WTC11 (cell line): ENCODE measurements at regions not wholly inside any gene's neighbourhood (a gene's known extent, or its start where the extent isn't known, plus 50 kb on each side); places are given as distances from the start of the nearest gene placed in this dataset.

ENCODE experiments used
- ATAC-seq: fragments of 200-7000 bp; cut with Tn5 transposase; 2 replicates; pipeline ENCODE4 v1.10.0; 2021; ENCODE audit warnings: mild to moderate bottlenecking, moderate library complexity
- CTCF ChIA-PET: fragments of 300-600 bp; sonication (Branson Sonifier 250); formaldehyde crosslinking; loops from one replicate; lab custom pipeline; 2021; ENCODE audit warnings: antibody characterized with exemption; lab: Charles Lee
- POLR2A ChIA-PET: fragments of 350-600 bp; sonication (Branson Sonifier 250); formaldehyde crosslinking; loops from one replicate; lab custom pipeline; 2021; ENCODE audit warnings: antibody characterized with exemption; lab: Charles Lee
- DNase-seq: peaks from one replicate; pipeline ENCODE4 v3.0.0; 2021; ENCODE audit warnings: low spot score
- H3K27ac Mint-ChIP-seq: 2 replicates; pipeline ENCODE4 v1.8.0; 2021; ENCODE audit warnings: mixed read lengths
- H3K27me3 Mint-ChIP-seq: 2 replicates; pipeline ENCODE4 v1.8.0; 2021; ENCODE audit warnings: low read depth, mild to moderate bottlenecking, moderate library complexity, mixed read lengths
- H3K36me3 Mint-ChIP-seq: 2 replicates; pipeline ENCODE4 v1.8.0; 2021; ENCODE audit warnings: mixed read lengths
- H3K4me1 Mint-ChIP-seq: 2 replicates; pipeline ENCODE4 v1.8.0; 2022; ENCODE audit warnings: mixed read lengths
- H3K4me3 Mint-ChIP-seq: 2 replicates; pipeline ENCODE4 v1.8.0; 2021; ENCODE audit warnings: mild to moderate bottlenecking, moderate library complexity, mixed read lengths
- H3K9me3 Mint-ChIP-seq: 2 replicates; pipeline ENCODE4 v1.8.0; 2021; ENCODE audit warnings: mixed read lengths
- ELF4 ChIP-seq: sonication (generic); formaldehyde crosslinking; IDR thresholded peaks from 2 replicates; pipeline ENCODE4 v1.8.1; 2022; ENCODE audit warnings: low read depth, mild to moderate bottlenecking, moderate library complexity, missing genetic modification reagents
- GRHL2 ChIP-seq: fragments of 250-450 bp; sonication (Bioruptor Pico); IDR thresholded peaks from 2 replicates; pipeline ENCODE4 v1.8.0; 2022; ENCODE audit warnings: mild to moderate bottlenecking, moderate library complexity; ENCODE audit not compliant: insufficient replicate concordance, severe bottlenecking
- JUN ChIP-seq: sonication (generic); formaldehyde crosslinking; IDR thresholded peaks from 2 replicates; pipeline ENCODE4 v1.8.0; 2023; ENCODE audit warnings: mild to moderate bottlenecking, missing genetic modification reagents
- MAX ChIP-seq: sonication (generic); formaldehyde crosslinking; IDR thresholded peaks from 2 replicates; pipeline ENCODE4 v1.8.0; 2022; ENCODE audit warnings: mild to moderate bottlenecking, missing genetic modification reagents
- ZNF281 ChIP-seq: sonication (generic); formaldehyde crosslinking; IDR thresholded peaks from 2 replicates; pipeline ENCODE4 v1.8.0; 2023; ENCODE audit warnings: mild to moderate bottlenecking, missing genetic modification reagents
- ZNF416 ChIP-seq: fragments of 250-450 bp; sonication (Bioruptor Pico); IDR thresholded peaks from 2 replicates; pipeline ENCODE4 v1.9.0; 2021; ENCODE audit warnings: mild to moderate bottlenecking, inconsistent platforms
- ZNF423 ChIP-seq: fragments of 250-450 bp; sonication (Bioruptor Pico); IDR thresholded peaks from 2 replicates; pipeline ENCODE4 v2.1.2; 2022; ENCODE audit warnings: mild to moderate bottlenecking, moderate library complexity
- ZNF671 ChIP-seq: fragments of 250-450 bp; sonication (Bioruptor Pico); IDR thresholded peaks from 2 replicates; pipeline ENCODE4 v1.8.0; 2021; ENCODE audit warnings: mild to moderate bottlenecking
- TF ChIP-seq, protein P1 (sequence below): fragments of 200-600 bp; IDR thresholded peaks from 2 replicates; pipeline ENCODE4 v1.8.0; 2022; ENCODE audit warnings: antibody characterized with exemption
- TF ChIP-seq, protein P2 (sequence below): sonication (generic); formaldehyde crosslinking; conservative IDR thresholded peaks from 2 replicates; pipeline ENCODE4 v1.8.1; 2023; ENCODE audit warnings: mild to moderate bottlenecking, low read depth, missing genetic modification reagents, moderate library complexity
- TF ChIP-seq, protein P3 (sequence below): sonication (generic); formaldehyde crosslinking; IDR thresholded peaks from 2 replicates; pipeline ENCODE4 v1.8.0; 2022; ENCODE audit warnings: missing genetic modification reagents

DNA sequence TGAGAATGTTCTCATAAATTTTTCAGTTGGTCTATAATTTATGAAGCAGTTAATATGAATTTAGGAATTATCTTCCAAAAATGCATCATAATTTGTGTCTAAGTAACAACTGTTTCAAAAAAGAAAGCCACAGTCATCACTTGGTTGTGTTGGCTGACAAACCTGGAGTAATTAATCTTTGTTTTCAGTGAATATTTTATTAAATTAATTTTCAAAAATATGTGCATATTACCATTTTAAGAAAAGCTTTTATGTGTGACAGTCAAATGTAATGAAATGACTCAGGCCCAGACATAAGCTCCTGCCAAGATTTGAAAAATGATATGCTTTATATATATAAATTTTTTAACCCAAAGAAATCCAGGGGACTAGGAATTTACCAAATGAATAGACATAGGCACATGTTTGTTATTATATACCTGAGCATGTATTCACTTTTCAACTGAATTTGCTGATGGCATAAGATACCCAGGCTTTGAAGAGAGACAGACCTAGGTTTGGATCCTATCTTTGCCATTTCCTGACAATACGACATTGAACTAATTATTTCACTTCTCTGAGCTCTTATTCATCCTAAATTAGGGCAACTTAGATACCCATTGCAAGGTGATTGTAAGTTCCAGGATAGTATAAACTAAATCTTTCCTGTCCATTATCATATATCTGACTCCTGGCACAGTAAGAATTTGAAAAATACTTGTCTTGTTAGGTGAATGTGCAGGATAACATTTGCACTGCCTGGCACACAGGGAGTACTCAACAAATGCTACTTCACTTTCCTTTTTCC, 729.5 kb upstream of the ADGRL2 start (continued):
- TF ChIP-seq, protein P1, sequence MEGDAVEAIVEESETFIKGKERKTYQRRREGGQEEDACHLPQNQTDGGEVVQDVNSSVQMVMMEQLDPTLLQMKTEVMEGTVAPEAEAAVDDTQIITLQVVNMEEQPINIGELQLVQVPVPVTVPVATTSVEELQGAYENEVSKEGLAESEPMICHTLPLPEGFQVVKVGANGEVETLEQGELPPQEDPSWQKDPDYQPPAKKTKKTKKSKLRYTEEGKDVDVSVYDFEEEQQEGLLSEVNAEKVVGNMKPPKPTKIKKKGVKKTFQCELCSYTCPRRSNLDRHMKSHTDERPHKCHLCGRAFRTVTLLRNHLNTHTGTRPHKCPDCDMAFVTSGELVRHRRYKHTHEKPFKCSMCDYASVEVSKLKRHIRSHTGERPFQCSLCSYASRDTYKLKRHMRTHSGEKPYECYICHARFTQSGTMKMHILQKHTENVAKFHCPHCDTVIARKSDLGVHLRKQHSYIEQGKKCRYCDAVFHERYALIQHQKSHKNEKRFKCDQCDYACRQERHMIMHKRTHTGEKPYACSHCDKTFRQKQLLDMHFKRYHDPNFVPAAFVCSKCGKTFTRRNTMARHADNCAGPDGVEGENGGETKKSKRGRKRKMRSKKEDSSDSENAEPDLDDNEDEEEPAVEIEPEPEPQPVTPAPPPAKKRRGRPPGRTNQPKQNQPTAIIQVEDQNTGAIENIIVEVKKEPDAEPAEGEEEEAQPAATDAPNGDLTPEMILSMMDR, result no peak
- TF ChIP-seq JUN (CRISPR knock-in tag), result no peak
- TF ChIP-seq ZNF281 (CRISPR knock-in tag), result no peak
- TF ChIP-seq MAX, result no peak

DNA sequence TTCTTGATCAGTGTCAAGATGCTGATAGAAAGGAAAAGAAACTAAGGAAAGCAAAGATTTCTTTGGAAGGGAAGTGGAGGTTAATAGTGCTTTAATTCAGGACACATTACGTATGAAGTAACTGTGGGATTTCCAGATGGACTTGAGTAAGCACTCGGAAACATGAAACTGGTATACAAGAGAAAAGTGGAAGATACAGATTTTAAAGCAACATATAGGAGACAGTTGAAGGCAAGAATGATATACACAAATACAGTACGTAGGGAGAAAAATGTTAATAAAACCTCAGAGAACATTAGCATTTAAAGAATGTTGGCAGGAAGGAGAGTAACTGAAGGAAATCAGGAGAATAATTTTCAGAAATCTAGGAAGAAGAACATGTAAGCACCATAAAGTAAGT, 730.9 kb upstream of the ADGRL2 start:
- no peak overlapping the region for H3K4me3 Mint-ChIP-seq

DNA sequence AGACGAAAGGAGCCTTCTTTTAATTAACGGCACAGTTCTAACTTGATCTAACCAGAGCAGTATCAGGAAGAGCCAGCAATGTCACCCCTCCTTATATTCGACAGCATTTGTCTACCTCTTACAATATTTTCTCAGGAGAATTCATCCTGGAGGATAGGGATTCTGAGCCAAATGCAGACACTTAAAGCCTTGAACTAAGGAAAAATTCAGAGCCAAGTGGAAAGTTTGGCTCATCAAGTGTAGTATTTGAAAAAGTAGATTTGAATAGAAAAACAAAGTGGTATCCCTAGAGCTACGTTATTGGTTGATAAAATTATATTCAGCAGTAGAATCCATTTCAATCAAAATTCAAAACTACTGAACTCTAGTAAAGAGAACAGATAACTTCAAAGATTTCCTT, 732.0 kb upstream of the ADGRL2 start:
- Mint-ChIP-seq H3K4me3 (no peak overlapping the region), H3K9me3 (no peaks in the 10 kb centered on the region), H3K36me3 (no peaks in the 10 kb centered on the region), H3K27me3 (no peaks in the 10 kb centered on the region), H3K27ac (no peak overlapping the region), H3K4me1 (peaks cover 29% of the 10 kb centered on the region)
- TF ChIP-seq, protein P1, result no peak
- TF ChIP-seq, protein P2, sequence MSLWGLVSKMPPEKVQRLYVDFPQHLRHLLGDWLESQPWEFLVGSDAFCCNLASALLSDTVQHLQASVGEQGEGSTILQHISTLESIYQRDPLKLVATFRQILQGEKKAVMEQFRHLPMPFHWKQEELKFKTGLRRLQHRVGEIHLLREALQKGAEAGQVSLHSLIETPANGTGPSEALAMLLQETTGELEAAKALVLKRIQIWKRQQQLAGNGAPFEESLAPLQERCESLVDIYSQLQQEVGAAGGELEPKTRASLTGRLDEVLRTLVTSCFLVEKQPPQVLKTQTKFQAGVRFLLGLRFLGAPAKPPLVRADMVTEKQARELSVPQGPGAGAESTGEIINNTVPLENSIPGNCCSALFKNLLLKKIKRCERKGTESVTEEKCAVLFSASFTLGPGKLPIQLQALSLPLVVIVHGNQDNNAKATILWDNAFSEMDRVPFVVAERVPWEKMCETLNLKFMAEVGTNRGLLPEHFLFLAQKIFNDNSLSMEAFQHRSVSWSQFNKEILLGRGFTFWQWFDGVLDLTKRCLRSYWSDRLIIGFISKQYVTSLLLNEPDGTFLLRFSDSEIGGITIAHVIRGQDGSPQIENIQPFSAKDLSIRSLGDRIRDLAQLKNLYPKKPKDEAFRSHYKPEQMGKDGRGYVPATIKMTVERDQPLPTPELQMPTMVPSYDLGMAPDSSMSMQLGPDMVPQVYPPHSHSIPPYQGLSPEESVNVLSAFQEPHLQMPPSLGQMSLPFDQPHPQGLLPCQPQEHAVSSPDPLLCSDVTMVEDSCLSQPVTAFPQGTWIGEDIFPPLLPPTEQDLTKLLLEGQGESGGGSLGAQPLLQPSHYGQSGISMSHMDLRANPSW (CRISPR knock-in tag), result no peak
- no peak for ATAC-seq
- POLR2A ChIA-PET, result no interaction called here
- CTCF ChIA-PET, result no interaction called here
- DNase-seq, result no peak

More for the DNA sequence above, 730.9 kb upstream of the ADGRL2 start:
- no peak overlapping the region for H3K27ac Mint-ChIP-seq
- no peak for TF ChIP-seq ZNF671 (CRISPR knock-in tag)
- H3K4me1 Mint-ChIP-seq, result peaks cover 27% of the 10 kb centered on the region
- no peaks in the 10 kb centered on the region for H3K36me3 Mint-ChIP-seq
- ChIA-PET POLR2A (no interaction called here), CTCF (no interaction called here)
- H3K27me3 Mint-ChIP-seq, result no peaks in the 10 kb centered on the region
- no peak for DNase-seq
- ATAC-seq, result no peak
- no peaks in the 10 kb centered on the region for H3K9me3 Mint-ChIP-seq

- no peak overlapping the region for H3K27ac Mint-ChIP-seq
- DNase-seq (no peak), ATAC-seq (no peak)
- no peaks in the 10 kb centered on the region for H3K9me3 Mint-ChIP-seq
- ChIA-PET CTCF (interaction anchor here (0.5 kb wide), 1 partner anchor 707 kb away, joined by 3 read pairs; no protein-coding TSS in a partner anchor), POLR2A (interaction anchor here (1.0 kb wide), 1 partner anchor 8 kb away, joined by 3 read pairs; no protein-coding TSS in a partner anchor)
- no peak overlapping the region for H3K4me3 Mint-ChIP-seq
- no peaks in the 10 kb centered on the region for H3K27me3 Mint-ChIP-seq
- H3K36me3 Mint-ChIP-seq, result no peaks in the 10 kb centered on the region
- TF ChIP-seq ELF4 (CRISPR knock-in tag), result no peak
- TF ChIP-seq ZNF416 (CRISPR knock-in tag), result no peak
- TF ChIP-seq, protein P3, sequence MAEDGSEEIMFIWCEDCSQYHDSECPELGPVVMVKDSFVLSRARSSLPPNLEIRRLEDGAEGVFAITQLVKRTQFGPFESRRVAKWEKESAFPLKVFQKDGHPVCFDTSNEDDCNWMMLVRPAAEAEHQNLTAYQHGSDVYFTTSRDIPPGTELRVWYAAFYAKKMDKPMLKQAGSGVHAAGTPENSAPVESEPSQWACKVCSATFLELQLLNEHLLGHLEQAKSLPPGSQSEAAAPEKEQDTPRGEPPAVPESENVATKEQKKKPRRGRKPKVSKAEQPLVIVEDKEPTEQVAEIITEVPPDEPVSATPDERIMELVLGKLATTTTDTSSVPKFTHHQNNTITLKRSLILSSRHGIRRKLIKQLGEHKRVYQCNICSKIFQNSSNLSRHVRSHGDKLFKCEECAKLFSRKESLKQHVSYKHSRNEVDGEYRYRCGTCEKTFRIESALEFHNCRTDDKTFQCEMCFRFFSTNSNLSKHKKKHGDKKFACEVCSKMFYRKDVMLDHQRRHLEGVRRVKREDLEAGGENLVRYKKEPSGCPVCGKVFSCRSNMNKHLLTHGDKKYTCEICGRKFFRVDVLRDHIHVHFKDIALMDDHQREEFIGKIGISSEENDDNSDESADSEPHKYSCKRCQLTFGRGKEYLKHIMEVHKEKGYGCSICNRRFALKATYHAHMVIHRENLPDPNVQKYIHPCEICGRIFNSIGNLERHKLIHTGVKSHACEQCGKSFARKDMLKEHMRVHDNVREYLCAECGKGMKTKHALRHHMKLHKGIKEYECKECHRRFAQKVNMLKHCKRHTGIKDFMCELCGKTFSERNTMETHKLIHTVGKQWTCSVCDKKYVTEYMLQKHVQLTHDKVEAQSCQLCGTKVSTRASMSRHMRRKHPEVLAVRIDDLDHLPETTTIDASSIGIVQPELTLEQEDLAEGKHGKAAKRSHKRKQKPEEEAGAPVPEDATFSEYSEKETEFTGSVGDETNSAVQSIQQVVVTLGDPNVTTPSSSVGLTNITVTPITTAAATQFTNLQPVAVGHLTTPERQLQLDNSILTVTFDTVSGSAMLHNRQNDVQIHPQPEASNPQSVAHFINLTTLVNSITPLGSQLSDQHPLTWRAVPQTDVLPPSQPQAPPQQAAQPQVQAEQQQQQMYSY, result no peak
- no peak for TF ChIP-seq GRHL2 (CRISPR knock-in tag)
- no peak for TF ChIP-seq ZNF423
- H3K4me1 Mint-ChIP-seq, result peaks cover 20% of the 10 kb centered on the region
Observed at GRCh38 chr1:81053826-81054225, 746.9 kb upstream of the ADGRL2 start.
